Cardiac septum (tissue), 1 donor: ENCODE measurements at regions not wholly inside any gene's neighbourhood (a gene's known extent, or its start where the extent isn't known, plus 50 kb on each side); places are given as distances from the start of the nearest gene placed in this dataset.

ENCODE experiments used
- DNase-seq: peaks from one replicate; pipeline ENCODE4 v3.0.0-alpha.2; 2020; ENCODE audit warnings: low spot score
- intact Hi-C: fragments of 100-400 bp; cut with DNase I; formaldehyde crosslinking; loops from one replicate; pipeline ENCODE4 v1.14.0; 2022
- donor health status: DM: no; HTN: no; CAD: no.

DNA sequence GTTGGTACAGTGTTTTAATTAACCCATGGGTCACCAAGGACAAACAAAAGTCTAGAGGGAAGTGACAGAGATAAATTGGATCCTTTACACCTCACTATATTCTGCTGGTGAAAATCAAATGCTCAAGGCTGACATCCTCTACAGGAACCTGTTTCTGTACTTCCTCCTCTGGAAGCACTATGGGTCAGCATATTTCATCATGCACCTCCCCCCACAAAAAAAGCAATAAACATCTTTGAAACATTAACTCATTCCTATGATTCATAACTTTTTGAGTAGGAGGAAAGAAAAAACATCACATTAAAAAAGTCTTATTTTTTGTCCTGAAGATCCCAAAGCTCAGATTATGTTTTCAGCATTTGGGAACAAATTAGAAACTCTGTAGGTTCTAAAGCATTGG, 588.3 kb upstream of the SGCG start:
- intact Hi-C loops: no loop called here
- DNase-seq: no peak

DNA sequence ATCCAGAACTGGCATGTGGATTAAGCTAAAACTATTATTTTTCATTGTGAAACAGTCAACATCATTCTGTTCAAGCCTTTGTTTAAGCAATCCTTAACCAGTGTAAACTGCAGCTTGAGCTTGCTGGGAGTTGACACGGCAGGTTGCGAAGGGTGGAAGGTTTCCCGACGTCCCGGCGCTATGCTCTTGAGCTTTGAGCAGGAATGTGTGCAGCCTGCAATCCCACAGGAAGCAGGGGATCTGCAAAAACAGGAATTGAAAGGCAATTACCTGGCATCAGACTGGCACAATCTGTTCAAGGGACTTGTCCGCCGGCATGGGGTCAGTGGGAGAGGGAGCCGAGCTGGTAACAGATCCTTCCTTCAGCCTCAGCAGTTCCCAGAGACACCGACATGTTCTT, 586.7 kb upstream of the SGCG start:
- DNase-seq: no peak

DNA sequence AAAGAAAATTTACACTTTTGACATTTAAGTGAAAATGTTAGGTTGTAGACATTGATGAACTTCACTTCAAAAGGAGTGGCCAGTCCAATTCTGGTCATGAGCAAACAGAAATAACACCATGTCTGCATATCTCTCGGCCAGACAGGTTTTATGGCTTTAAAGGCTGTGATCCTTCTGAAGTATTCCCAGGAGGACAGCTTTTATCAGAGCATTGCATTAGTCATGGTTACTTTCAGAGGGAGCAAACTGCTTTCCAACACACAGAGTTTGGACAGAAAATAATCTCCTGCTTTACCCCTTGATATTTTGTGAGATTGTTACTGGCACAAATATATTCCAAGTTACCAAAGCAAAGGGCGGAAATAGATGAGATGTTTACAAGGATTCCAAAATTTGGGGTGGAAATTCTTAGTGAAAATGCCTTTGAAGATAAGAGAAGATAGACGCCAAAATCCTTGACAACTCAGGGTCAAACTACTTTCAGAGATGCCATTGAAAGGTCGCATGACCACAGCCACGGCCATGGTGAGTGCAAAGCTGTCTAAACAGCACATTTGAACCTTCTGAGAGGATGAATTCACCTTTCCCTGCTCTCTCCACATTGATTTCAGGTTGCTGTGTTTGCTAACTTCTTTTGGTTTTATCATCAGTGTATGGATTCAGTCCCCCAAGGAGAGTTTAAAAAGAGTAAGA, 584.5 kb upstream of the SGCG start:
- intact Hi-C loops: no loop called here
- DNase-seq: no peak

More for the DNA sequence above, 586.7 kb upstream of the SGCG start:
- intact Hi-C loops: no loop called here

DNA sequence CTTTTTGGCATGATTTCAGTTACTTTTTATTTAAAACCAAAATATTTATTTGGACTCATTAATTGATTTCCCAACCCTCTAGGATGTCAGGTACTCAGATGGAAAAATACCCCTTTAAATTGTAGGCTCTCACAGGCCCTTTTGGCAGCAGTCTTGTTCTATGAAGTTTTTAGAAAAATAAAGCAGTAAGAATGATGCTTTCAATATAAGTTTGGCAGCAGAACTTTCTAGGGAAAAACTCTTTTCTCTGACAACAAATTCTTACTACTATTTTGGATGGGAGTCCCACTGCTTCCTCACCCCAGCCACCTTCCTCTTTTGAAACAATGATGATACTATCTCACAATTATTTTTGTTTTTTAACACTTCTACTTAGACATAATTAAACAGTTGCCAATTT, 581.6 kb upstream of the SGCG start:
- intact Hi-C loops: no loop called here

DNA sequence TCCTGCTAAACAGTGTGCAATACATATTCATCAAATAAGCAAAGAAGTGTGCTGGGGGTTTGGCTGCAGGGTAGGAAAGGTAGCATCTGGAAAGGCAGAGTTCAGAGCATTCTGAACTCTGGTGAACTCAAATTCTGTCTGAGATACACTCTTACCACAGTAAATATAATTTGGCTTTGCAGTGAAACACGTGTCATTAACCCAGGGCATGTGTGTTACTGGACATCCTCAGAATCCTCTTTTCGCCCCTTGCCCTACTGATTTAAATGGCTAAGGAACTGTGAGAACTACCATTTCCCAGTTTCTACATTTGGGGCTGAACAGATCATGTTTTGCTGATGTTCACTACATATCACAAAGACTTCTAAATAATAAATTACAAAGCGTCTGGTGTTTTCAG, 562.8 kb upstream of the SGCG start:
- intact Hi-C loops: no loop called here
- no peak for DNase-seq

More for the DNA sequence above, 581.6 kb upstream of the SGCG start:
- no peak for DNase-seq

DNA sequence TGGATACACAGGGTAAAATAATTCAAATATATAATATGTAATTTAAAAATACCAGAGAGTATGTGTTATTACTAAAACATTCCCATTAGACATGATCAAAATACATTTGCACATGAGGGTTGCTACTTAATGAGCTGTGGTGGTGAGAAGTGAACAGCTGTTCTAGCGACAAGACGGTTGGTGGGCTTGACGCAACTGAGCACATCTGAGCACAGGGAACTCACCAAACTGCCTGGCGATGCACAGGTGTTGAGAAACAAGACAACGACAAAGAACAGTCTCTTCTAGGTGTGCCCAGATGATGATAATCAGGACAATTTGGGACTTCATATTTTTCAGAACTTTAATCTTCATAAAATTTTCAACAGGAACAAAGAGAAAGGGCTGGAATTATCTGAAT, 555.1 kb upstream of the SGCG start:
- no peak for DNase-seq
- intact Hi-C loops: no loop called here

DNA sequence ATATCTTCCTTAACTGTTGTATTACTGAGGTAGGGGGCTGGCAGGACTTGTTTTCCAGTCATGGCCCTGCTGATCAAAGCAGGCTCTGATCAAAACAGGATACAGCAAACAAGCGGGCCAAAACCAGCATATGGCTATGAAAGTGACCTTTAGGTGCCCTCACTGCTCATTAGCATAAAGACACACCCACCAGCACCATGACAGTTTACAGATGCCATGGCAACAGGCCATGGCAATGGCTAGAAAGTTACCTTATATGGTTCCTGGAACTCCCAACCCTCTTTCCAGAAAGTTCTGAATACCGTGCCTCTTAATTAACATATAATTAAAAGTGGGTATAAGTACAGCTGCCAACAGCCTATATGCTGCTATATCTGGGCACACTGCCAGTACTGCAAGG, 551.4 kb upstream of the SGCG start:
- DNase-seq: no peak
- intact Hi-C loops: no loop called here

DNA sequence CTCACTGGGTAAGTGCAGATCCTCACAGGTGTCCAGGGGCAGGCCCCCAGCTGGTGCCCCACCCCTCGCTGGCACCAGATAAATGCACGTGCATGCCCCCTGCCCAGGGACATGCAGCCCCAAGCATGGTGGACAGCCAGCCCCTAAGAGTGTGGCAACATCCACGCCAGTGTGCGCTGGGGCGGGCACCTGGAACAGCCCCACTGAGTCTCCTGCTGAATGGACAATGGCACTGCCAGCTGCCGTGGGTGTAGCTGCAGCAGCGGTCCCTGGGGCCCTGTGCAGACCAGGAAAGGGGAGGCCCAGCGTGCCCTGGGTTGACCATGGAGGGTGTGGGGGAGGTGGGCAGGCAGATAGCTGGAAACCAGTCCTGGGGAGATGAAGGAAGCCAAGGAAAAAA, 538.7 kb upstream of the SGCG start:
- intact Hi-C loops: no loop called here
- no peak for DNase-seq

DNA sequence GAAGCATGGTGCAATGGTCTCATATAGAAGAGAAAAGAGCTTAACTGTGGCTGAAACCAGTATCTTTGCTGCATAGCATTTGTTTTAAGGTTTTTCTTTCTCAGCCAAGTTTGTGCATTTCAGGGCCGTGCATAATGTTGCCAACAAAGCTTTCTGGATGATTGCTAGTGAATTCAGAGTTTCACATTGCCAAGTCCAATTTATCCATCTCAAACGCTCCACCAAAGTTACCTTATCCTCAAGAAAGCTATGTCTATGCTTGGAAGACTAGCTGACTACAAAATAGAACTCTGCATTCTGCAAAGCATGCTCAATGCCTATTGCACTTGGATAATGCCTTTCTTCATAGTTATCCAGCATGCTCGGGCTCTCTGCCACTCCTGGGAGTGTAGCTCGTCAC, 535.8 kb upstream of the SGCG start:
- no peak for DNase-seq
- intact Hi-C loops: no loop called here

DNA sequence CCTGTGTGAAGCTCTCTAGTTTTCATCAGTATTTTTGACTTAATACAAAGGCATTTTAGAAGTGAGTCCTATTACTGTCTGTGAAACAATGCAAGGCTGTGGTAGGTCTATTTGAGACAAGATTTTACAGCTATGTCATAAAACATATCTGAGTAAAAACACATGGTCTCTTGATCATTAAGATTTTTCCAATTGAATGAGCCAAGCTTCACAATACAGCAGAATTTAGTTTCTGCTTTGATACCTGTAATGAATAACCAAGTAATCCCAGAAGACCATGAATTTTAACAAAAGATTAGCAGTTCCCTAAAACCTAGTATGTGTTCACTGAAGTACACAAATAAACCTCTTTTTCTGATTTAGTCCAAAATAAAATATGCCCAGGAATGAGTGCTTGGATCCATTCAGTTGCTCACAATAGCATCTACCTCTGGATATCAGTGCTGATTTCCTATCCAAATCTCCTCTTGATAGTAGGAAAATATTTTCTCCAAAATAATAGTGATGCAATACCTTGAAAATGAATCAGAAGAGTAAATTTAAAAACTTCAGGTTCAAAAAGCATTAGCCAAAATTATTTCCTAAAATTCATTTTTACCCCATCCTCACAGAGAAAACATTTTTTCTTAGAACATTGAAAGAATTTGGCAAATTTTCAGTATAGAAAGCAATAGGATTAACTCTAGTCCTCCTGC, 533.5 kb upstream of the SGCG start:
- intact Hi-C loops: no loop called here
- no peak for DNase-seq

DNA sequence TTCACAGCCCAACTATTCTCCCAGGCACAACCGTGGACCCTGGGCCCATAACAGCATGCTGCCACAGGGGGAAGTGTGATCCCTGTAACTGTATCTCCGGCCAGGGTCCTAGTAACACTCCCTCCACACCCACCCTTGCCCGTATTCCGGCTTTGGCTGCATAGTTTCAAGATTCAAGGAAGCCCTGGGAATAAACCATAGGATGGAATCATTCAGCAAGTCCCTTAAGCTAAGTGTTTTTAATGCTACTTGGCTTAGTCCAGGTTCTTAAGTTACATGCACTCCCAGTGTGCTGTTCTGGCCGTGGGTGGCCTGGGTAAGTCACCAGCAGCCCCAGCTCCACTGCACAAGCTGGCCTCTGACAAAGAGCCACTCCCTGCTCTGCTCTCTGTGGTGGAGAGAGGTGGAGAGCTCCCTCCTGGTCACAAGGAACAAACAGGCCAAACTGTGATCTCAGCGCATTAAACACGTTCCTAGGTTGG, 532.4 kb upstream of the SGCG start:
- DNase-seq: no peak
- intact Hi-C loops: no loop called here

DNA sequence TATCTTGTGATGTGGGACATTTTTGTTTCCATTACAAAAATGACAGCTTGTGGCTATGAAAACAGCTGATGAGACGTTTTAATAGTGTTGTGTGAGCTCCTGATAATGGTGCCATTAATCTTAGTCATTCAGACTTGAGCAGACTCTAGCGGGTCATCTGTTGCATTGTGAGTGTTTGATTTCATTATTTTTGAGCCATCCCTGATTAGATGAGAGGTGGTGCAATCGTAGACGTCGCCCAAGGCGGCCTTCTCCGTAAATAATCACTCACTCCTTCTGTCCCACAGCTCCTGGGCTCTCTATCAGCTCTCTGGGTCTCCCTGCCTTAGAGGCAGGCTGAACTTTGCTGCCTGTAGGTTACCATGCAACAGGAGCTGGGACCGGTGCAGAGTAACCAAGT, 528.0 kb upstream of the SGCG start:
- intact Hi-C loops: no loop called here

DNA sequence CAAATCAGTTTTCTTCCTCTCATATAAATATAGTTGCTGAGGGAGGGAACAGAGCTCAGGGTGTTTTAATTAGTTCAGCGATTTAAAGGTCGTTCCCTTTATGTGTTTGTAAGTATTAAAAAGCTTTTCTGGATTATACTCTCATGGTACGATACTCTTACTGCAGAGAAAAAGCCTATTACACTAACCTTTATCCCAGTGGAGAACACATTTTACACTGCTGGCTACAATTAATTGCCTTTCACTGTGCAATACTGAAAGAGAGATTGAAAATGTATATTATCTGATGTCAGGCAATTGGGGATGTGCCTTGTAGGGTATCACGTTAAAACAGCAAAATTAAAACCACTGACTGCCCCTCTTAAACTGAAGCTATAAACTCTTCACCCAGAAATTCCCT, 526.9 kb upstream of the SGCG start:
- DNase-seq: no peak
- intact Hi-C loops: no loop called here

More for the DNA sequence above, 528.0 kb upstream of the SGCG start:
- no peak for DNase-seq

DNA sequence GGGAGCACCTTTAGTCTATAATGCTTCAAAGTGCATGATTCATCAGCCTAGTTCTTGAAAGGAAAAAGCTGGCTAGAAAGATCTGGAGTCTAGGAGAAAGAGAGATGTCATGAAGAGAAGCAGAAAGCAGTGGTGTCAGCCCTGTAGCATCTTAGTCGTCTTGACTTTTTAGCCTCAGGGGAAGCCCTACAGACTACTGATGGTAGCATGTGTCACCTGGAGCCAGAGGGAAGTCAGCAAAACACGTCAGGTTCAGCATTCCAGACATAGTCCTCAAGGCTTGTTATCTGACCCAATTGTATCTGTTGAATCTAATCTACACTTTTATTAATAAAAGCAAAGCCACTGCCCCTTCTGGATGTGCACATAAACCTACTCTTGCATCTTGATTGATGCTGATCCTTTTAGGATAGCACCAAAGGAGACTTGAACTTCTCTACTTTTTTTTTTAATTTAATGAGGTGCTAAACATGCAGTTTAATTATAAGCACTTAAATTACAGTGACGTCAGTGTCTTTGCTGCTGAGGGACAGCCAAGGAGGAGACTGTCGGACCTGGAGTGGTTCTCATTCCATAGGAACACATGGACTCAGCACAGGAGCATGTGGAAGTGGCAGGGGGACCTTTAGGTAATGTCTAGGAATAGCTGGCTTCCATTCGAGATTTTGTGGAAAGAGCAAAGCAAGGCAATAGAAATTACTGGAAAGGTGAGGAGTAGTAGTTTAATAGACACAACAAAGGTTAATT, 525.5 kb upstream of the SGCG start:
- DNase-seq: no peak
- intact Hi-C loops: no loop called here

DNA sequence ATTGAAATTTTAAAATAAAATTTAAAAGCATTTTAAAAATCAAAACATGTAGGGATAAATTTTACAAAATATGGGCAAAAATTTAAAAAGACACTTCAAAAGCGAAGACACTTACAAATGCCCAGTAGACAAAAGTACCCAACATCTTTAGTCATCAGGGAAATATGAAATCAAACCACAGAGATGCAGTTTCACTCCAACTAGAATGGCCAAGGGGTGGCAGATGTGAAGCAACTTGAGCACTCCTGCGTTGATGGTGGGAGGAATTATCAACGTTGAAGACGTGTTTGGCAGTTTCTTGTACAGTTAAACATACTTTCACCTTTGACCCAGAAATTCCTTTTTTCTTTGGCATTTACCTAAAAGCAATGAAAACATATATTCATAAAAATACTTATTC, 518.0 kb upstream of the SGCG start:
- intact Hi-C loops: no loop called here
- DNase-seq: no peak

DNA sequence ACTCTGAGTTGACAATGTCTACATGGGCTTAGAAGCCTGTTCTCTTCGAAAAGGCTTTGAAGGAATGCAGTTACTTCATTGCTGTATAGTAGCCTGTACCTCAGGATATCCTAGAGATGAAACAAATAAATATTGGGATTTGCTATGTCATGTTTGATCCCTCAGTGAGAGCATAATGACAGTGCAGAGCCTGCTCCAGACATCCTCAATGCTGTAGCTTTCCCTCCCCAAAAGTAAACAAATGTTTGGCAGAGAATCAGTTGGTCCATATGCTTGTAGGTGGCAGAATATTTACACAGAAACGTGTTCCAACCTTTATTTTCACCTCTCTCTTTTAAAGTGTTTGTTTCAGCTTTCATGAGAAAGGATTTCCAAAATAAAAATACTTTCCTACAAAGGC, 515.3 kb upstream of the SGCG start:
- intact Hi-C loops: no loop called here

DNA sequence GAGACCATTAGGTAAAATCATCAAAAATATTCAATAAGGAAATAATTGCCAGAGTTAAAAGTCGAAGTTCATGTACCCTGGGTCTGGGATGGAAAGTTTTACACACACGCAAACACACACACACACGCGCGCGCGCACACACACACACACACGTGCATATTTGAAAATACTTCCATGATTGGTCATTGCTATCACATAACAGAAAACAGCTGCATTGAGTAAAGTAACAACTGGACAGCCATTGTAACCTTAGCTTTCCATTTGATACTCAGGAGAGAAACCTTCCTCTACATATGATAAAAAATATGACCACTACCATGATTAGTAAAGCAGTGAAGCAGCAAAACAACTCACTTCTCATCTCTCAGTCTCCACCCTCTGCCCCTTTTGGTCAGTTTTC, 490.0 kb upstream of the SGCG start:
- DNase-seq: no peak
- intact Hi-C loops: no loop called here

More for the DNA sequence above, 515.3 kb upstream of the SGCG start:
- no peak for DNase-seq

DNA sequence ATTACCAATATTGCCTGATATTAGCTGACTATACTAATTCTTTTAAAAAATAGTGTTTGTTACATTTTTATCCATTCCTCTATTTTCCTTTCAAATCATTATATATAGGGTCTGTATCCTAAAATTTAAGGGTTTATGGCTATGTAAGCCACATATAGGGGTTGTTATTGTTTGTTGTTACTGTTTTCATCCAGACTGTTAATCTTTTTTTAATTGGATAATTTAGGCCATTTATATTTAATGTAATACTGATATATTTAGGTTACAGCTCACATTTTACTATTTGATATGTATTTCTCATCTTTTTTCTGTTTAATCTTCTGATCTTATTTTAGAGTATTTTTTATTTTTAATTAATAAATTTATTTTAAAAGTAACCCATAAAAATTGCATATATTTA, 487.1 kb upstream of the SGCG start:
- intact Hi-C loops: no loop called here
- no peak for DNase-seq

DNA sequence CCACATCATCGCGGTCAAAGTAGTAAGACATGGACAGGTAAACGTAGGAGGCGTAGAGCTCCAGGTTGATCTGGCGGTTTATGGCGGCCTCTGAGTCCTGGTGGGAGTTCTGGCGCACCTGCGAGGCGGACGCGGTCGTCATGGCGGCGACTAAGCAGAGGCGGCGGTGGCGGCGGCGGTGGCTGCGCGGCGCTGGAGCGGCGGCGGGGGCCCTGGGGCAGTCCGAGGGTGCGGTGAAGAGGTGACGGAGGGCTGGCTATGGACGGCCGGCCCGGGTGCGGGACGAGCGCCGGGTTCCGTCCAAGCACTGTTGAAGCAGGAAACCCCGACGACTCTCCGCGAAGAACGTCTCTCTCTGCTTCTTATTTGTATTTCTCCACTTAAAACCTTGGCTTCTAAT, 484.3 kb upstream of the SGCG start:
- no peak for DNase-seq
- intact Hi-C loops: no loop called here

DNA sequence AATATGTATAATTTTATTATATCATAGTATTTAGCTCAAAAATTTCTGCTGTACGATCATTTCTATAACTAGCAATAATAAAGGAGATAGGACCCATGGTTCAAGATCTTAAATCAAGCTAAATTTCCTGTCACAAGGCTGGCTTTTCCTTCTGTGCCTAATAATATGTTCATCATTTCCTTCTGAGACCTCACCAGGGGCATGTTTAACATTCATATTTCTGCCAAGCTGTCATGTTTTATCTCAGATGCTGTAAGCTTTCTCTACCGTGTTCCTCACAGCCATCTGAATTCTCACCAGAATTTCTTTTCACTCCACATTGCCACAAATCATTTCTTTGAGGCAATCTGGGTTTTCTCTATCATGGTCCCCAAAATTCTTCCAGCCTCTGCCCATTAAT, 482.3 kb upstream of the SGCG start:
- intact Hi-C loops: no loop called here
- no peak for DNase-seq
